ENCODE measurements at regions not wholly inside any gene's neighbourhood (a gene's known extent, or its start where the extent isn't known, plus 50 kb on each side); places are given as distances from the start of the nearest gene placed in this dataset.

GRCh38 chr4:178385481-178385880 is 943.2 kb upstream of the AGA start:
- Histone ChIP-seq H3K4me1 (no peaks in the 10 kb centered on the region), H3K27me3 (no peaks in the 10 kb centered on the region), H3K9me3 (no peaks in the 10 kb centered on the region), H3K27ac (no peak overlapping the region), H3K4me3 (replicated peaks in 1 of 3) (no peak overlapping the region), H3K36me3 (no peaks in the 10 kb centered on the region)
- 87% methylated on average over 2 of the region's 2 CpGs for WGBS, 2 donors
- TF ChIP-seq, protein P1, sequence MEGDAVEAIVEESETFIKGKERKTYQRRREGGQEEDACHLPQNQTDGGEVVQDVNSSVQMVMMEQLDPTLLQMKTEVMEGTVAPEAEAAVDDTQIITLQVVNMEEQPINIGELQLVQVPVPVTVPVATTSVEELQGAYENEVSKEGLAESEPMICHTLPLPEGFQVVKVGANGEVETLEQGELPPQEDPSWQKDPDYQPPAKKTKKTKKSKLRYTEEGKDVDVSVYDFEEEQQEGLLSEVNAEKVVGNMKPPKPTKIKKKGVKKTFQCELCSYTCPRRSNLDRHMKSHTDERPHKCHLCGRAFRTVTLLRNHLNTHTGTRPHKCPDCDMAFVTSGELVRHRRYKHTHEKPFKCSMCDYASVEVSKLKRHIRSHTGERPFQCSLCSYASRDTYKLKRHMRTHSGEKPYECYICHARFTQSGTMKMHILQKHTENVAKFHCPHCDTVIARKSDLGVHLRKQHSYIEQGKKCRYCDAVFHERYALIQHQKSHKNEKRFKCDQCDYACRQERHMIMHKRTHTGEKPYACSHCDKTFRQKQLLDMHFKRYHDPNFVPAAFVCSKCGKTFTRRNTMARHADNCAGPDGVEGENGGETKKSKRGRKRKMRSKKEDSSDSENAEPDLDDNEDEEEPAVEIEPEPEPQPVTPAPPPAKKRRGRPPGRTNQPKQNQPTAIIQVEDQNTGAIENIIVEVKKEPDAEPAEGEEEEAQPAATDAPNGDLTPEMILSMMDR (IDR thresholded peaks at IDR 0.05) = no peak
- TF ChIP-seq POLR2A (IDR thresholded peaks at IDR 0.05) = no peak
- intact Hi-C loops (cut with DNase I) = no loop called here
- DNase-seq = no peak

GRCh38 chr4:178387756-178388155 is 945.5 kb upstream of the AGA start:
- Histone ChIP-seq H3K27me3 (no peaks in the 10 kb centered on the region), H3K9me3 (no peaks in the 10 kb centered on the region), H3K4me3 (replicated peaks in 1 of 3) (no peak overlapping the region), H3K36me3 (no peaks in the 10 kb centered on the region), H3K4me1 (no peaks in the 10 kb centered on the region), H3K27ac (no peak overlapping the region)
- intact Hi-C loops (cut with DNase I) = no loop called here
- DNase-seq = no peak
- 78 to 83% methylated on average over 2 of the region's 2 CpGs for WGBS, 2 donors
- TF ChIP-seq, protein P1 (IDR thresholded peaks at IDR 0.05) = no peak
- no peak for TF ChIP-seq POLR2A (IDR thresholded peaks at IDR 0.05)

- Histone ChIP-seq H3K4me1 (no peaks in the 10 kb centered on the region), H3K27me3 (no peaks in the 10 kb centered on the region), H3K4me3 (replicated peaks in 1 of 3) (no peak overlapping the region), H3K27ac (no peak overlapping the region), H3K9me3 (no peaks in the 10 kb centered on the region), H3K36me3 (no peaks in the 10 kb centered on the region)
- 50 to 80% methylated on average over 1 of the region's 1 CpG for WGBS, 2 donors
- intact Hi-C loops (cut with DNase I) = no loop called here
- no peak for DNase-seq
- TF ChIP-seq, protein P1 (IDR thresholded peaks at IDR 0.05) = no peak
- TF ChIP-seq POLR2A (IDR thresholded peaks at IDR 0.05) = no peak
Observed at GRCh38 chr4:178395798-178396197, 953.6 kb upstream of the AGA start.

DNA sequence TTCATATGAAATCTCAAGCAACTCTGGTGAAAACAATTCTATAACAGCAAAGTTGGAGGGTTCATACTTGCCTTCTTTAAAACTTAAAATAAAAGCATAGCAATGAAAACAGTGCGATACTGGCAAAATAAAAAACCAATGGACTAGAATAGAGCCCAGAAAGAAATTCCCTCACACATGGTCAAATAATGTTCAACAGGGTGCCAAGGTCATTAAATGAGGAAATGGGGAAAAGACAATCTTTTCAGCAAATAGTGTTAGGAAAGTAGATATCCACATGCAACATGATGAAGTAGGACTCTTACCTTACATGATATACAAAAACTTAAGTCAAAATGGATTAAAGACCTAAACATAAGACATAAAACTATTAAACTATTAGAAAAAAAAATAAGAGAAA is 970.2 kb upstream of the AGA start:
- WGBS, 2 donors = 90 to 97% methylated on average over 1 of the region's 1 CpG
- no peak overlapping the region for H3K4me3 ChIP-seq (replicated peaks in 1 of 3)
- H3K9me3 ChIP-seq = no peaks in the 10 kb centered on the region
- no peak for DNase-seq
- no peaks in the 10 kb centered on the region for H3K4me1 ChIP-seq
- H3K36me3 ChIP-seq = no peaks in the 10 kb centered on the region
- no peak overlapping the region for H3K27ac ChIP-seq
- TF ChIP-seq POLR2A (IDR thresholded peaks at IDR 0.05) = no peak
- TF ChIP-seq, protein P1 (IDR thresholded peaks at IDR 0.05) = no peak
- H3K27me3 ChIP-seq = no peaks in the 10 kb centered on the region
- intact Hi-C loops (cut with DNase I) = no loop called here

DNA sequence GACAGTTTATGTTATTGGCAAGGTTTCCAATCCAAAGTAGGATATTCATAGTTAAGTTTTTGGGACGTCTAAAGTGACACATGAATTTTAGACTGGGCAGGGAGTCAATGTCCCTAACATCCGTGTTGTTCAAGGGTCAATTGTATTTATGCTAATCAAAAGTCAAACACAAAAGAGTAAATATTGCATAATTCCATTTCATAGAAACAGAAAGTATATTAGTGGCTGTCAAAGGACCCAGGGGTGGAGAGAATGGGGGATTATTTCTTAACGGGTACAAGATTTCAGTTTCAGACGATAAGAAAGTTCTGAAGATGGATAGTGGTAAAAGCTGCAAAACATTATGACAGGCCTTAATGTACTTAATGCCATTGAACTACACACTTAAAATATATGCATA is 971.8 kb upstream of the AGA start:
- TF ChIP-seq, protein P1 (IDR thresholded peaks at IDR 0.05) = no peak
- no peak for TF ChIP-seq POLR2A (IDR thresholded peaks at IDR 0.05)
- 73 to 77% methylated on average over 4 of the region's 4 CpGs for WGBS, 2 donors
- H3K4me1 ChIP-seq = no peaks in the 10 kb centered on the region
- H3K4me3 ChIP-seq (replicated peaks in 1 of 3) = no peak overlapping the region
- H3K36me3 ChIP-seq = no peaks in the 10 kb centered on the region
- no peaks in the 10 kb centered on the region for H3K27me3 ChIP-seq
- H3K27ac ChIP-seq = no peak overlapping the region
- H3K9me3 ChIP-seq = no peaks in the 10 kb centered on the region
- DNase-seq = no peak
- intact Hi-C loops (cut with DNase I) = no loop called here
